ENCODE measurements at regions not wholly inside any gene's neighbourhood (a gene's known extent, or its start where the extent isn't known, plus 50 kb on each side); places are given as distances from the start of the nearest gene placed in this dataset.

- H2AK5ac ChIP-seq (ENCODE audit: insufficient read length, low read length): no peak overlapping the region
- no peak overlapping the region for H3K14ac ChIP-seq (ENCODE audit: insufficient read depth, low read length)
- no peak for TF ChIP-seq CTCF (conservative IDR thresholded peaks at IDR 0.05)
- H4K8ac ChIP-seq (replicated peaks; ENCODE audit: insufficient read length, low read depth, low read length): no peak overlapping the region
- no peak overlapping the region for H2BK120ac ChIP-seq (ENCODE audit: low read depth, low read length, poor library complexity, severe bottlenecking)
- no peak overlapping the region for H3K9ac ChIP-seq (ENCODE audit: extremely low read depth, insufficient read length, low read length)
- no peak overlapping the region for H3K4ac ChIP-seq (ENCODE audit: low read depth, low read length)
- H4K91ac ChIP-seq (ENCODE audit: insufficient read length, low read depth, low read length): no peak overlapping the region
- Mint-ChIP-seq H3K4me3 (no peak overlapping the region), H3K4me1 (no peaks in the 10 kb centered on the region), H3K27ac (no peak overlapping the region), H3K27me3 (ENCODE audit: low read depth) (no peaks in the 10 kb centered on the region), H3K36me3 (ENCODE audit: insufficient read depth in 1 of 3, low read depth in 3 of 3) (peaks cover 0 to 12% (median 5%) of the 10 kb centered on the region in 3 experiments; a peak in 2 of 7 replicates), H3K9me3 (peaks cover 4 to 12% of the 10 kb centered on the region in 2 experiments; a peak in 4 of 5 replicates)
- no CpG with 5 or more reads among the region's 3 CpGs for WGBS (ENCODE audit: extremely low coverage, insufficient read length, low lambda C conversion rate)
- H4K5ac ChIP-seq (ENCODE audit: insufficient read length, low read depth, low read length): no peak overlapping the region
- H3K23me2 ChIP-seq (ENCODE audit: insufficient read length, low read depth, low read length, poor library complexity, severe bottlenecking): no peaks in the 10 kb centered on the region
- H3K79me2 ChIP-seq (ENCODE audit: insufficient read depth, low read length): no peaks in the 10 kb centered on the region
- no peak overlapping the region for H3K18ac ChIP-seq (ENCODE audit: insufficient read length, low read depth, low read length)
- H3K27ac ChIP-seq (ENCODE audit: insufficient read length, low read depth, low read length): no peak overlapping the region
- no peak overlapping the region for H3K4me2 ChIP-seq (ENCODE audit: insufficient read depth, insufficient read length, low read length)
- DNase-seq: no peak
- no peak overlapping the region for H2BK20ac ChIP-seq (ENCODE audit: low read depth, low read length, poor library complexity, severe bottlenecking)
- H3K9me3 ChIP-seq (ENCODE audit: control insufficient read depth, low read depth, low read length): no peaks in the 10 kb centered on the region
- H3K23ac ChIP-seq (ENCODE audit: insufficient read length, low read depth, low read length): no peak overlapping the region
- no peak overlapping the region for H2BK12ac ChIP-seq (ENCODE audit: insufficient read length, low read depth, low read length)
- no peak overlapping the region for H2AFZ ChIP-seq (ENCODE audit: low read length)
- no peaks in the 10 kb centered on the region for H3K4me1 ChIP-seq (ENCODE audit: insufficient read depth, low read length)
- H3K27me3 ChIP-seq (ENCODE audit: insufficient read depth, low read length): no peaks in the 10 kb centered on the region
- H4K20me1 ChIP-seq (ENCODE audit: control insufficient read depth, insufficient read depth, insufficient read length): no peaks in the 10 kb centered on the region
- no peak overlapping the region for H2BK15ac ChIP-seq (ENCODE audit: low read depth, low read length)
- H3K56ac ChIP-seq (ENCODE audit: insufficient read length, low read depth, low read length): no peak overlapping the region
- no peak overlapping the region for H3T11ph ChIP-seq (ENCODE audit: low read length)
- no peak overlapping the region for H2BK5ac ChIP-seq (ENCODE audit: insufficient read length, low read length)
- no peaks in the 10 kb centered on the region for H3K79me1 ChIP-seq (ENCODE audit: insufficient read depth, low read depth, low read length, poor library complexity, severe bottlenecking)
Measured at GRCh38 chr3:162285259-162285658, 788.7 kb downstream of the OTOL1 start.

Data from H9 (cell line).